Liver (tissue), 8 donors: ENCODE measurements at regions not wholly inside any gene's neighbourhood (a gene's known extent, or its start where the extent isn't known, plus 50 kb on each side); places are given as distances from the start of the nearest gene placed in this dataset.

Experiments
- DNase-seq: peaks from one replicate; pipeline ENCODE4 v3.0.0-alpha.2; 2017; ENCODE audit warnings: low spot score
- H3K27ac ChIP-seq, 2 donors: one replicate each; pipeline ENCODE4 v1.7.0; 2013; ENCODE audit warnings: inconsistent platforms in 2 of 2, low read length in 2 of 2, control low read depth in 1 of 2, low read depth in 1 of 2, mild to moderate bottlenecking in 1 of 2
- H3K27me3 ChIP-seq, 4 donors: one replicate each; pipeline versions ENCODE4 v1.6.1 to v1.7.0; 2013; ENCODE audit warnings: low read length in 3 of 4, inconsistent platforms in 1 of 4, mild to moderate bottlenecking in 1 of 4, moderate library complexity in 1 of 4; ENCODE audit not compliant: control insufficient read depth in 4 of 4, insufficient read depth in 4 of 4
- H3K36me3 ChIP-seq, 4 donors: one replicate each; pipeline versions ENCODE4 v1.6.1 to v1.7.0; 2013; ENCODE audit warnings: low read length in 3 of 4, mild to moderate bottlenecking in 3 of 4, low read depth in 1 of 4, moderate library complexity in 1 of 4; ENCODE audit not compliant: control insufficient read depth in 4 of 4, insufficient read depth in 3 of 4
- H3K4me1 ChIP-seq, 4 donors: one replicate each; pipeline versions ENCODE4 v1.6.1 to v1.7.0; 2013; ENCODE audit warnings: low read length in 3 of 4, mild to moderate bottlenecking in 3 of 4, moderate library complexity in 1 of 4; ENCODE audit not compliant: control insufficient read depth in 4 of 4, insufficient read depth in 4 of 4
- H3K4me3 ChIP-seq, 3 donors: one replicate each; pipeline versions ENCODE4 v1.6.1 to v1.7.0; 2013; ENCODE audit warnings: low read length in 3 of 3, control low read depth in 1 of 3, low read depth in 1 of 3, mild to moderate bottlenecking in 1 of 3
- H3K9ac ChIP-seq, 2 donors: one replicate each; pipeline ENCODE4 v1.7.0; 2013; ENCODE audit warnings: low read length in 2 of 2, mild to moderate bottlenecking in 2 of 2, moderate library complexity in 2 of 2, control low read depth in 1 of 2, low read depth in 1 of 2
- H3K9me3 ChIP-seq, 4 donors: one replicate each; pipeline versions ENCODE4 v1.6.1 to v1.7.0; 2013; ENCODE audit warnings: low read length in 3 of 4; ENCODE audit not compliant: control insufficient read depth in 4 of 4
- CTCF ChIP-seq: fragments of 150-350 bp; IDR thresholded peaks from 2 replicates; pipeline ENCODE4 v1.5.1; 2017; ENCODE audit warnings: improper control_type of control experiment, low read depth, low read length; ENCODE audit not compliant: missing input control
- FOXA1 ChIP-seq: IDR thresholded peaks from 2 replicates; pipeline ENCODE4 v1.6.1; 2016; ENCODE audit warnings: antibody characterized with exemption
- FOXA2 ChIP-seq: IDR thresholded peaks from 2 replicates; pipeline ENCODE4 v1.6.1; 2016; ENCODE audit warnings: antibody characterized with exemption
- HNF4G ChIP-seq: IDR thresholded peaks from 2 replicates; pipeline ENCODE4 v1.6.1; 2016; ENCODE audit warnings: antibody characterized with exemption
- JUND ChIP-seq, 2 donors: IDR thresholded peaks; 2 replicates each; pipeline ENCODE4 v1.6.1; 2016; ENCODE audit warnings: antibody characterized with exemption in 2 of 2
- NR2F2 ChIP-seq: IDR thresholded peaks from 2 replicates; pipeline ENCODE4 v1.6.1; 2016; ENCODE audit warnings: antibody characterized with exemption
- RAD21 ChIP-seq, 2 donors: IDR thresholded peaks; 2 replicates each; pipeline ENCODE4 v1.6.1; 2016; ENCODE audit warnings: antibody characterized with exemption in 2 of 2, mild to moderate bottlenecking in 2 of 2
- REST ChIP-seq: IDR thresholded peaks from 2 replicates; pipeline ENCODE4 v1.6.1; 2016; ENCODE audit warnings: antibody characterized with exemption, mild to moderate bottlenecking
- RXRA ChIP-seq, 2 donors: IDR thresholded peaks; 2 replicates each; pipeline ENCODE4 v1.6.1; 2017 to 2018; ENCODE audit warnings: antibody characterized with exemption in 2 of 2, mild to moderate bottlenecking in 1 of 2
- TAF1 ChIP-seq: conservative IDR thresholded peaks from 2 replicates; pipeline ENCODE4 v1.6.1; 2016; ENCODE audit warnings: antibody characterized with exemption, mild to moderate bottlenecking
- ZBTB33 ChIP-seq: IDR thresholded peaks from 2 replicates; pipeline ENCODE4 v1.6.1; 2016; ENCODE audit warnings: antibody characterized with exemption
- WGBS: extraction: QIAGEN DNeasy Blood & Tissue Kit; methylation state at CpG from one replicate; pipeline ENCODE4 v1.1.7; 2013; 5-methylcytosine and 5-hydroxymethylcytosine counted together
- TF ChIP-seq, protein P1 (sequence below): IDR thresholded peaks from 2 replicates; pipeline ENCODE4 v1.6.1; 2016; ENCODE audit warnings: antibody characterized with exemption
- donor health status: healthy.
- donor health status: healthy.
- donor health status: healthy.
- donor health status: healthy.
- donor health status: healthy.

- no peak for TF ChIP-seq ZBTB33
Measured at GRCh38 chr3:69563981-69564380, 175.3 kb upstream of the MITF start (continued).

DNA sequence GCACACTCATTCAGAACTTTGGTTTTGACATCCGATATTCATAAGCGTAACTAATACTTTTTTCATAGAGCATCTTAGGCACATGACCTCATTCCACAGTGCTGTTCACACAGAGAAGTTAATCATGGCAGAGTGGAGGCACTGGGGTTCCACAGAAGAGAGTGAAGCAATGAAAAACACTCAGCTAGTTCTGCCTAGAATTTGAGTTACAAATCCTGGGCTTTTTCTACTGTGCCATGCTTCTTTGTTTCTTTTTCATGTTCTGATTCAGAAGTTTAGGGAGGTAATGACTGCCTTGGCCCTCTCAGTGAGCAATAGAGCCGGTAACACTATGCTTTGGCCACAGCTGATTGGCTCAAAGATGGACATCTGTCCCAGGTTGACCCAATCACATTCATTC, 176.1 kb upstream of the MITF start:
- no peak for TF ChIP-seq ZBTB33
- TF ChIP-seq TAF1: no peak
- no peak for TF ChIP-seq NR2F2
- TF ChIP-seq REST: no peak
- no peak for TF ChIP-seq HNF4G
- TF ChIP-seq FOXA2: no peak
- no peak for TF ChIP-seq CTCF
- TF ChIP-seq RAD21 (IDR thresholded peaks at IDR 0.05): no peak
- TF ChIP-seq, protein P1, sequence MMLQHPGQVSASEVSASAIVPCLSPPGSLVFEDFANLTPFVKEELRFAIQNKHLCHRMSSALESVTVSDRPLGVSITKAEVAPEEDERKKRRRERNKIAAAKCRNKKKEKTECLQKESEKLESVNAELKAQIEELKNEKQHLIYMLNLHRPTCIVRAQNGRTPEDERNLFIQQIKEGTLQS: no peak
- no peak for TF ChIP-seq RXRA (IDR thresholded peaks at IDR 0.05)
- TF ChIP-seq FOXA1: no peak
- TF ChIP-seq JUND (IDR thresholded peaks at IDR 0.05): no peak
- peaks cover 0 to 6% (median 5%) of the 10 kb centered on the region in 4 donors for H3K4me1 ChIP-seq
- no peak overlapping the region for H3K4me3 ChIP-seq
- H3K36me3 ChIP-seq: no peaks in the 10 kb centered on the region
- no peak overlapping the region for H3K27ac ChIP-seq
- H3K27me3 ChIP-seq: no peaks in the 10 kb centered on the region
- no peak for DNase-seq
- H3K9me3 ChIP-seq: no peaks in the 10 kb centered on the region
- H3K9ac ChIP-seq: no peak overlapping the region
- WGBS: 93% methylated on average over 3 of the region's 3 CpGs
